ENCODE measurements at regions not wholly inside any gene's neighbourhood (a gene's known extent, or its start where the extent isn't known, plus 50 kb on each side); places are given as distances from the start of the nearest gene placed in this dataset.

DNA sequence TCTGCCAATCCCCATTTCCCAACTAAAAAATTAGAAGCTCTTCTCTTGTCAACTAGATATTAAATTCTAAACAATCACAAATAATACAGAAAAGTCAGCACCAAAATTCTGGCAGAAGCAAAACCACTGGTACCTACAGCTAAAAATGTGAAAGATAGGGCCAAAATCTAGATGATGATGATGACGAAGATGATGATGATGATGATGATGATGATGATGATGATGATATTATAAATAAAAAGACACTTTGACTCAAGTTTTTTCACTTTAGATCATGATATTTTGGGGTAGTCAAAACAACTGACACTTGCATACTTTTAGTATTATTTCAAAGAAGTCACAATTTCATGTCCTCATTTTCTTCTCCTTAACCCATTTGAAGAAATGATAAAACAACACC lies 470.1 kb upstream of the NR2F2 start:
- no peaks in the 10 kb centered on the region for H3K27me3 ChIP-seq (ENCODE audit: control insufficient read depth in 1 of 2, insufficient read depth in 2 of 2, low read length in 2 of 2)
- no peaks in the 10 kb centered on the region for H3K79me2 ChIP-seq (ENCODE audit: insufficient read depth, low read length)
- no peak overlapping the region for H2AFZ ChIP-seq (ENCODE audit: low read length)
- H3K4me1 ChIP-seq (ENCODE audit: insufficient read depth, low read length), result no peaks in the 10 kb centered on the region
- no TSS peak for BruUV-seq (replicated peaks)
- TF ChIP-seq ETV5 (CRISPR knock-in tag; IDR thresholded peaks at IDR 0.05; ENCODE audit: borderline replicate concordance) (no peak), CREB1 (IDR thresholded peaks at IDR 0.05) (peak; percentile 84), CREB1 (CRISPR knock-in tag; IDR thresholded peaks at IDR 0.05) (no peak)
- ChIA-PET POLR2A (no interaction called here), CTCF (ENCODE audit: low intra/inter-chr PET ratio, low total read pairs) (no interaction called here)
- no peaks in the 10 kb centered on the region for H4K20me1 ChIP-seq (ENCODE audit: insufficient read depth, low read length)
- intact Hi-C loops (cut with micrococcal nuclease; ENCODE audit: unreplicated experiment) (no loop called here), in situ Hi-C loops (cut with HindIII; ENCODE audit: extremely low pct_ligation_motif_present, low pct_unique_long_range_greater_than_20kb) (no loop called here)
- H3K27ac ChIP-seq (ENCODE audit: extremely low read length, insufficient read depth, low read length), result no peak overlapping the region
- no peaks in the 10 kb centered on the region for H3K36me3 ChIP-seq (replicated peaks in 1 of 2; ENCODE audit: control insufficient read depth in 1 of 2, insufficient read depth in 2 of 2, low read length in 2 of 2)
- WGBS (ENCODE audit: low lambda C conversion rate), result 39% methylated on average over 1 of the region's 1 CpG
- H3K9me3 ChIP-seq (ENCODE audit: low read length), result no peaks in the 10 kb centered on the region
- DNase-seq (ENCODE audit: low spot score) (no peak), FAIRE-seq (no peak), ATAC-seq (no peak)
- no peak overlapping the region for H3K9ac ChIP-seq (ENCODE audit: insufficient read depth, low read depth, low read length)
- H3K4me3 ChIP-seq (replicated peaks in 1 of 3; ENCODE audit: insufficient read depth in 1 of 3, low read depth in 2 of 3, low read length in 3 of 3), result no peak overlapping the region
- H3K4me2 ChIP-seq (ENCODE audit: low read depth, low read length), result no peak overlapping the region

DNA sequence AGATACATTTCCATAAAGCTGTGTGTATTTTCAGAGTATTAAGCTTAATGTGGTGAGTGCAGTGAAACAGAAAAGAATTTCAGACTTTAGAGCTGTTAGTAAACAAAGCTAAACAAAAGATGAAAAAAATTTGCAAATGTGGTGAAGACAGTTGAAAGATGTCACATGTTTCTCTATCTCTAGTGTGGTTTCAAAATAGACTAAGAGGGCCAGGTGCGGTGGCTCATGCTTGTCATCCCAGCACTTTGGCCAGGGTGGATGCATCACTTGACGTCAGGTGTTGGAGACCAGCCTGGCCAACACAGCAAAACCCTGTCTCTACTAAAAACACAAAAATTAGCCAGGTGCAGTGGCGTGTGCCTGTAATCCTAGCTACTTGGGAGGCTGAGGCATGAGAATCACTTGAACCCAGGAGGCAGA lies 466.0 kb upstream of the NR2F2 start:
- H2AFZ ChIP-seq (ENCODE audit: low read length), result no peak overlapping the region
- TF ChIP-seq NR2F2 (IDR thresholded peaks at IDR 0.05; ENCODE audit: borderline replicate concordance, low read depth), result no peak
- TF ChIP-seq, protein P1, sequence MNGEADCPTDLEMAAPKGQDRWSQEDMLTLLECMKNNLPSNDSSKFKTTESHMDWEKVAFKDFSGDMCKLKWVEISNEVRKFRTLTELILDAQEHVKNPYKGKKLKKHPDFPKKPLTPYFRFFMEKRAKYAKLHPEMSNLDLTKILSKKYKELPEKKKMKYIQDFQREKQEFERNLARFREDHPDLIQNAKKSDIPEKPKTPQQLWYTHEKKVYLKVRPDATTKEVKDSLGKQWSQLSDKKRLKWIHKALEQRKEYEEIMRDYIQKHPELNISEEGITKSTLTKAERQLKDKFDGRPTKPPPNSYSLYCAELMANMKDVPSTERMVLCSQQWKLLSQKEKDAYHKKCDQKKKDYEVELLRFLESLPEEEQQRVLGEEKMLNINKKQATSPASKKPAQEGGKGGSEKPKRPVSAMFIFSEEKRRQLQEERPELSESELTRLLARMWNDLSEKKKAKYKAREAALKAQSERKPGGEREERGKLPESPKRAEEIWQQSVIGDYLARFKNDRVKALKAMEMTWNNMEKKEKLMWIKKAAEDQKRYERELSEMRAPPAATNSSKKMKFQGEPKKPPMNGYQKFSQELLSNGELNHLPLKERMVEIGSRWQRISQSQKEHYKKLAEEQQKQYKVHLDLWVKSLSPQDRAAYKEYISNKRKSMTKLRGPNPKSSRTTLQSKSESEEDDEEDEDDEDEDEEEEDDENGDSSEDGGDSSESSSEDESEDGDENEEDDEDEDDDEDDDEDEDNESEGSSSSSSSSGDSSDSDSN (CRISPR knock-in tag; IDR thresholded peaks at IDR 0.05), result no peak
- no peak for TF ChIP-seq ESRRA (CRISPR knock-in tag; IDR thresholded peaks at IDR 0.05; ENCODE audit: low read depth)
- TF ChIP-seq GLI4 (CRISPR knock-in tag; IDR thresholded peaks at IDR 0.05; ENCODE audit: borderline replicate concordance), result no peak
- no peak for TF ChIP-seq SAP130 (CRISPR knock-in tag; IDR thresholded peaks at IDR 0.05; ENCODE audit: low read depth)
- no peak for TF ChIP-seq ZC3H13 (CRISPR knock-in tag; IDR thresholded peaks at IDR 0.05)
- no peak for TF ChIP-seq SSRP1 (CRISPR knock-in tag; IDR thresholded peaks at IDR 0.05)
- TF ChIP-seq, protein P2, sequence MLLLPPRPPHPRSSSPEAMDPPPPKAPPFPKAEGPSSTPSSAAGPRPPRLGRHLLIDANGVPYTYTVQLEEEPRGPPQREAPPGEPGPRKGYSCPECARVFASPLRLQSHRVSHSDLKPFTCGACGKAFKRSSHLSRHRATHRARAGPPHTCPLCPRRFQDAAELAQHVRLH (CRISPR knock-in tag; IDR thresholded peaks at IDR 0.05; ENCODE audit: borderline replicate concordance, low read depth), result no peak
- TF ChIP-seq, protein P3, sequence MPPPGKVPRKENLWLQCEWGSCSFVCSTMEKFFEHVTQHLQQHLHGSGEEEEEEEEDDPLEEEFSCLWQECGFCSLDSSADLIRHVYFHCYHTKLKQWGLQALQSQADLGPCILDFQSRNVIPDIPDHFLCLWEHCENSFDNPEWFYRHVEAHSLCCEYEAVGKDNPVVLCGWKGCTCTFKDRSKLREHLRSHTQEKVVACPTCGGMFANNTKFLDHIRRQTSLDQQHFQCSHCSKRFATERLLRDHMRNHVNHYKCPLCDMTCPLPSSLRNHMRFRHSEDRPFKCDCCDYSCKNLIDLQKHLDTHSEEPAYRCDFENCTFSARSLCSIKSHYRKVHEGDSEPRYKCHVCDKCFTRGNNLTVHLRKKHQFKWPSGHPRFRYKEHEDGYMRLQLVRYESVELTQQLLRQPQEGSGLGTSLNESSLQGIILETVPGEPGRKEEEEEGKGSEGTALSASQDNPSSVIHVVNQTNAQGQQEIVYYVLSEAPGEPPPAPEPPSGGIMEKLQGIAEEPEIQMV (CRISPR knock-in tag; IDR thresholded peaks at IDR 0.05; ENCODE audit: low read depth), result no peak
- TF ChIP-seq EEA1 (CRISPR knock-in tag; IDR thresholded peaks at IDR 0.05; ENCODE audit: borderline replicate concordance), result no peak
- in situ Hi-C loops (cut with HindIII; ENCODE audit: extremely low pct_ligation_motif_present, low pct_unique_long_range_greater_than_20kb), result no loop called here
- H3K9ac ChIP-seq (ENCODE audit: insufficient read depth, low read depth, low read length), result no peak overlapping the region
- H3K4me2 ChIP-seq (ENCODE audit: low read depth, low read length), result no peak overlapping the region
- no peaks in the 10 kb centered on the region for H3K9me3 ChIP-seq (ENCODE audit: low read length)
- no peaks in the 10 kb centered on the region for H3K27me3 ChIP-seq (ENCODE audit: control insufficient read depth in 1 of 2, insufficient read depth in 2 of 2, low read length in 2 of 2)
- no peaks in the 10 kb centered on the region for H3K4me1 ChIP-seq (ENCODE audit: insufficient read depth, low read length)
- ChIA-PET CTCF (ENCODE audit: low intra/inter-chr PET ratio, low total read pairs) (no interaction called here), POLR2A (no interaction called here)
- H3K27ac ChIP-seq (ENCODE audit: extremely low read length, insufficient read depth, low read length), result no peak overlapping the region
- BruUV-seq (replicated peaks), result no TSS peak
- WGBS (ENCODE audit: low lambda C conversion rate), result 83% methylated on average over 3 of the region's 3 CpGs
- intact Hi-C loops (cut with micrococcal nuclease; ENCODE audit: unreplicated experiment), result no loop called here
- FAIRE-seq (no peak), DNase-seq (ENCODE audit: low spot score) (no peak), ATAC-seq (no peak)
- no peak overlapping the region for H3K4me3 ChIP-seq (replicated peaks in 1 of 3; ENCODE audit: insufficient read depth in 1 of 3, low read depth in 2 of 3, low read length in 3 of 3)
- no peaks in the 10 kb centered on the region for H3K36me3 ChIP-seq (replicated peaks in 1 of 2; ENCODE audit: control insufficient read depth in 1 of 2, insufficient read depth in 2 of 2, low read length in 2 of 2)
- no peaks in the 10 kb centered on the region for H4K20me1 ChIP-seq (ENCODE audit: insufficient read depth, low read length)
- no peaks in the 10 kb centered on the region for H3K79me2 ChIP-seq (ENCODE audit: insufficient read depth, low read length)
